GM18909 (cell line): ENCODE measurements at regions not wholly inside any gene's neighbourhood (a gene's known extent, or its start where the extent isn't known, plus 50 kb on each side); places are given as distances from the start of the nearest gene placed in this dataset.

ENCODE experiments used
- ATAC-seq: cut with Tn5 transposase; IDR thresholded peaks from one replicate; pipeline ENCODE4 v1.9.1; 2021; ENCODE audit warnings: mild to moderate bottlenecking; ENCODE audit not compliant: unreplicated experiment, poor library complexity

DNA sequence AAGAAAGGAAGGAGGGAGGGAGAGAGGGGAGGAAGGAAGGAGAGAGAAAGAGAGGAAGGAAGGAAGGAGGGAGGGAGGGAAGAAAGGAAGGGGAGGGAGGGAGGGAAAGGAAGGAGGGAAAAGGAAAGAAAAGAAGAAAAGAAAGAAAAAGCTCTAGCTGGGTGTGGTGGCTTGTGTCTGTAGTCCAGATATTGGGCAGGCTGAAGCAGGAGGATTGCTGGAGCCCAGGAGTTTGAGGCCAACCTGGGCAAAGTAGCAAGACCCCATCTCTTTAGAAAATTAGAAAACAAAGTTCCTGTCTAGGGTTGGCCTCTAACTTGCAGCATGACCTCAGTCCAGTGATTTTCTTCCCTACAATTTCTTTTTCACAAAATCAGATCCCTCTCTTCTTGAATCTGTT lies 208.2 kb upstream of the NUDT4 start:
- ATAC-seq: no peak

DNA sequence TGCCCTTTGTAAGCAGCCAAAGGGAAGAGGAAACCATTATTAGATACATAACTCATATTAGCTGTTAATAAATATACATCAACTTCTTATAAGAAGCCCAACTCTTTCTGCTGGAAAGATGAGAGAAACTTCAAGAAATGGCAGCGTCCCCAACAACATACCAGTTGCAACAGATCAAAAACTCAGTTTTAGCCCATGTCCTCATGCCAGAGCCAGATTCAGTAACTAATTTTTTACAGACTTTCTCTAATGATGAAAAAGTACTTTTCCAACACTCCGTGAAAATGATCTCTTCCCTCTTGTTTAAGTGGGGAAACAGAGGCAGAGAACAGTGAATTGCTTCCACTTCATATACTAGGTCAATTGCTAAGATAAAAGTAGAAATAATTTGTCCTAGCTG lies 206.8 kb upstream of the NUDT4 start:
- no peak for ATAC-seq

DNA sequence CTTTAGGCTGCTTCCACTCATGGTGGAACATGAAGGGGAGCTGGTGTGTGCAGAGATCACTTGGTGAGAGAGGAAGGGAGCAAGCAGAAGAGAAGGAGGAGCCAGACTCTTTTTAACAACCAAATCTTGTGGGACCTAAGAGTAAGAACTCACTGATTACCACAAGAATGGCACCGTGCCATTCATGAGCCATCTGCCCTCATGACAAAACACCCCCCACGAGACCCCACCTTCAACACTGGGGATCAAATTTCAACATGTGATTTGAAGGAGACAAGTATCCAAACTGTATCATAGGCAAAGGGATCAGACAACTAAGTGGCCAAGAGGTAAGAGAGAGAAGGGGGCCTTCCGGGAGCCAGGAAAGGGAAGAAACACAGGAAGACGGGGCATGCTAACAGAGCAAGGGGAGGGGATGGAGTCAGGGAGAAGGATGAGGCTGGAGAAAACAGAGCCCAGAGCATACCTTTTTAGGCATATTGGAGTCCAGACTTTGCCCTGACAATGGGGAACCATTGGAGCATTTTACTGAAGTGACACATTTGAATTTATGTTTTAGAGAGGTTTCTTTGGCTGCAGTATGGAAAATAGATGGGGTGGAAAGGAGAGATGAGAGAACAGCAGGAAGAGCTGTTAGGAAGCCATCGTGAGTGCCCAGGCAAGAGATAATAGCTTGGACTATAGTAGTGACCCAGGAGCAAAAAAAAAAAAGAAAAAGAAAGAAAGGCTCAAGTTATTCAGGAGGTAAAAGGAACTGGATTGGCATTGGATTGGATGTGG lies 204.4 kb upstream of the NUDT4 start:
- ATAC-seq: no peak

DNA sequence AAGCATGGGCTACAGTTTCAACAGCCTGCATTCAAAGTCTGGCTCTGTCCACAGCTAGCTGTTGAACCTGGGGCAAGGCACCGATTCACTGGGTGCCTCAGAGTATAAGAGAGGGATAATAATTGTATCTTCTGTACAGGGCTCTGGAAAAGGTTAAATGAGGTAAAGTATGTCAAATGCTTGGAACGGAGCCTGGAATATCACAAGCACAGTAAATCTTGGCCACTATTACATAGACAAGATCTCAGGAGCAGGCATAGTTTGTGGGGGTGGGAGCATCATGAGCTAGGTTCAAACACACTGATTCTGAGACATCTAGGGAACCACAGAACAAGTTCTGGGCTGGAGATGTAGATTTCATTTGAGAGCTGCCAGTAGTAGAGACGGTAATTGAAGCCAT lies 203.7 kb upstream of the NUDT4 start:
- ATAC-seq: no peak

- ATAC-seq: no peak
Measured at GRCh38 chr12:93174473-93174872, 203.3 kb upstream of the NUDT4 start.

DNA sequence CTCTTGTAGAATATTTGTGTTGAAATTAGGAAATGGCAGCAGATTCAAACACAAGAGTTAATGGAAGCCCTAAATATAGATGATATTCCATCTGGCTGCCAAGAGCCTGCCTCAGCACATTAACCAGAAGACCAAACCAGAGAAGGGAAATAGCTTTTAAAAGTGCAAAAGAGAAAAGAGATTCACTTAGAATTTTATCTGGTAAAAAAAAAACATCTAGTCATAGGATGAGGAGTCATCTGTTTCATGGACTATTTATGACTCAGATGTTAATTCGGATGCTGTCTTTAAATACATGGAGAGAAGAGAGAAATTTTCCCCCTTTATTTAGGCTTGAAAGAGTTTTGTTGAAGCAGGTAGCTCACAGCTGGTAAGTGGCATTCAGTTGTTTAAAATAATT lies 201.6 kb upstream of the NUDT4 start:
- no peak for ATAC-seq

DNA sequence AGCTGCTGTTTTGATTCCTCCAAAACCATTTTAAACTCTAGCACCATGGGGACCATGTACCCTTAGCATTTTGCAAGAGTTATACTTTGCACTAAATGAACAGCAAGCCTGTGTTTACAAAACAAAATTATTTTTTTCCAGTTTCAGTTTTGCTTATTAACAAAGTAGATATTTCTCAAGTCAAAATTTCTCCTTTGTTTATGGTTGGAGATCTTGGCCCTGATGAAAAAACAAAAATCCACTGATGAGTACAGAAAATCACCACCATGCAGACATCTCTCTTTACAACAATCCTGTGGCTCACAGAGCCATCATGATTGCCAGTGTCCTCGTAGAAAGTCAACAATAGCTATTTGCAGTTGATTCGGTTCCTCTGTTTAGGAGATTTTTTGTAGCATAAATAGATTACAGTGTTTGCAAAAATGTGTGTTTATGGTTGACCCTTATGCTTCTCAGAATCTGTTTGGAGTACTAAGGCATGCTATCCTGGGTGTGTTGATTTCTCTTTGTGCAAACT lies 201.1 kb upstream of the NUDT4 start:
- ATAC-seq: no peak

GRCh38 chr12:93177208-93178153 lies 200.2 kb upstream of the NUDT4 start:
- ATAC-seq: no peak

- no peak for ATAC-seq
Measured at GRCh38 chr12:93178154-93178878, 199.4 kb upstream of the NUDT4 start.

- ATAC-seq: no peak
Measured at GRCh38 chr12:93179792-93180191, 197.9 kb upstream of the NUDT4 start.

- ATAC-seq: no peak
Measured at GRCh38 chr12:93180566-93180965, 197.2 kb upstream of the NUDT4 start.

- ATAC-seq: no peak
Measured at GRCh38 chr12:93181409-93181965, 196.2 kb upstream of the NUDT4 start.

DNA sequence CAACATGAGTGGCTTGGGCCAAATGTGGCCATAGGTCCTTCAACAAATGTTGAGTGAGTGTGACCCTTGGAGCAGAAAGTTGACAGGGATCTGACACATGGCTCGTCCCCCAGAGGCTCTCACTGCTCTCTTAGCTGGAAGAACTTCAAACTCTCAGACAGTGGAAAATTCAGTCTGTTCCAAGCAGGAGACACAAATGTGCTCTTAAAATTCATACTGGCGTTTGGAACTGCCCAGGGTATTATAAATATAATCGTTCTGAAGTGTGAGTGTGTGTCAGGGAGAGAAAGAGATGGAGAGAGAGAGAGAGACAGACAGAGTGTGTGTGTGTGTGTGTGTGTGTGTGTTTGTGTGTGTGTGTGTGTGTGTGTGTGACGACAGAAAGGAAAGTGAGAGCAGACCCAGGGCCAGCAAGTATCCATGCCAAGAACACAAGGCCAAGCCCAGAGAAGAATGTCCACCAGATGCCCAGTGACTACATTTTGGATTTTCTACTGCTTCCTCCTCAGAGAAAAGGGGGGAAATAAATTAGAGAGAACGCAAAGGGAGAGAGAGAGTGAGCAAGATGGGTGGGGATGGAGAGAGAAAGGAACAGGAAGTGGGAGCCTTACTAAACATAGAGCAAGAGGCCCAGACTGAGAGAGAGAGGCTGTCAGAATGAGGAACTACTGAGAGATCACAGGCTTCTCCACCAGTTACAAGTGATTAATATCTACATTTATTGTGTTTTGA lies 193.6 kb upstream of the NUDT4 start:
- peak; percentile 90 for ATAC-seq

DNA sequence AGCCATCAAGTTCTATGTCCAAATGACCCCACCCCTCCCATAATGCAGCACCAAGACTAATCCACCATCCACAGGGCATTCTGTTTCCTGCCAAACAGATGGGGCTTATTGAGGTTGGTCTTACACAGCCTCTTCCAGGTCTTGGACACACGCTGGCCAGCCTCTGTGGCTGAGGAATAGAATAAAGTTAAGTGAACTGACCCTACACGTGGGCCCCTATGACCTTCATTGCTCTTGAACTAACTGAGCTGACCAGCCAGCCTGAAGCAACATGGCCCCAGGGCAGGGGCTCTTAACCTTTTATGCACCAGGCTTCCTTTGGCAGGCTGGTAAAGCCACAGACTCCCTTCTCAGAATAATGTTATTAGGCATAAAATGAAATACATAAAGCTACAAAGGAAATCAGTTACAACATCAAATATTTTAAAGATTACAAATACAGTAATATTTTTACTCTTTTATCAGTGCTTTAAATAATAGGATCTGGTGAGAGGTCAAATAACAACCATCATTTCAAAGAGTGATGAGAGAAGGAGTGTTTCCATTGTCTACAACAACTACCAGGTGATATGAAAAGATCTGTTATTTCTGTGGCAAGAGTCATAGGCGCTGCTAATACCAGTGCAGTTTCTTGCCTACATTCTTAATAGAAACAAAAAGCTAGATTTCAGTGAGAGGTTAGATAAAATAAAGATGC lies 192.9 kb upstream of the NUDT4 start:
- no peak for ATAC-seq

- no peak for ATAC-seq
Measured at GRCh38 chr12:93185369-93185741, 192.4 kb upstream of the NUDT4 start.

- no peak for ATAC-seq
Measured at GRCh38 chr12:93186131-93186530, 191.6 kb upstream of the NUDT4 start.

DNA sequence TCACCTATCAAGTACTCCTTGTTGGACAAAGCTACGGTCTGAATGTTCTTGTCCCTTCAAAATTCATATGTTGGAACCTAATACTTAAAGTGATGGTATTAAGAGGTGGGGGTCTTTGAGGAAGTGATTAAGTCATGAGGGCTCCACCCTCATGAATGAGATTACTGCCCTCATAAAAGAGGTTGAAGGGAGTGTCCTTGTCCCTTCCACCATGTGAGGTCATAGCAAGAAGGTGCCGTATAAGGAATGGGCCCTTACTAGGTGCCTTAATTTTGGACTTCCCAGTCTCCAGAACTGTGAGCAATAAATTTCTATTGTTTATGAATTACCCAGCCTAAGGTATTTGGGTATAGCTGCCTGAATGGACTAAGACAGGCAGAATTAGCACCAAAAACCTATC lies 191.1 kb upstream of the NUDT4 start:
- ATAC-seq: no peak

DNA sequence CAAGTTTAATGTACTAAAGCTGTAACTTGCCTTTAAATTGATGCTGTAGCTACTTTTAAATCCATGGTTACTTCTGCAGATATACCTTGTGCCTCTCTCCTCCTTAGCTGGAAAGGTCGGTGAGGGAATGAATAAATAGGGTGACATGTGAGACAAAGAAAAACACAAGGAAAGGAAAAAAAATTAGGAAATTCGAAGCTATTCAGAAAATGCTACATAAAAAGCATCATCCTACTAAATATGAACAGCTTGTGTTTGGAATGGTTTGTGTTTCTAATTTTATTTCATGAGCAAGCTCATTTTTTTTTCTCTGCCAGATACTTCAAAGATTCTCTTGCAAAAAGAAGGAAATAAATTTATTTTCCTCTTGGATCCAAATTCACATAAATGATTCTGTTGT lies 186.3 kb upstream of the NUDT4 start:
- ATAC-seq: no peak

- no peak for ATAC-seq
Measured at GRCh38 chr12:93191956-93192355, 185.8 kb upstream of the NUDT4 start.
